ENCODE measurements at regions not wholly inside any gene's neighbourhood (a gene's known extent, or its start where the extent isn't known, plus 50 kb on each side); places are given as distances from the start of the nearest gene placed in this dataset.

GRCh38 chr2:37776487-37776886, 105.0 kb upstream of the CDC42EP3 start:
- ATAC-seq (no peak), DNase-seq (no peak)
- H3K36me3 ChIP-seq, result no peaks in the 10 kb centered on the region
- intact Hi-C loops (cut with DNase I), result loop anchor here in 1 of 10 donors (10.0 kb wide), 1 partner anchor 102 kb away; the partner anchor contains the start of gene CDC42EP3
- no peaks in the 10 kb centered on the region for H3K9me3 ChIP-seq
- TF ChIP-seq CTCF (IDR thresholded peaks at IDR 0.05) (no peak), POLR2A (IDR thresholded peaks at IDR 0.05) (no peak)
- H3K4me3 ChIP-seq, result no peak overlapping the region
- peaks cover 0 to 27% (median 6%) of the 10 kb centered on the region in 12 donors for H3K4me1 ChIP-seq
- WGBS, 4 donors, result 59 to 88% (median 79%) methylated on average over 3 of the region's 3 CpGs
- no peaks in the 10 kb centered on the region for H3K27me3 ChIP-seq
- peak overlapping the region in 1 of 12 donors; percentile 81 for H3K27ac ChIP-seq

GRCh38 chr2:37779139-37779538, 107.7 kb upstream of the CDC42EP3 start:
- no peak for TF ChIP-seq POLR2A (IDR thresholded peaks at IDR 0.05)
- no peak for TF ChIP-seq CTCF (IDR thresholded peaks at IDR 0.05)
- peak overlapping the region in 1 of 12 donors; percentile 81 for H3K27ac ChIP-seq
- H3K27me3 ChIP-seq, result no peaks in the 10 kb centered on the region
- no peak overlapping the region for H3K4me3 ChIP-seq
- H3K36me3 ChIP-seq, result no peaks in the 10 kb centered on the region
- intact Hi-C loops (cut with DNase I), result loop anchor here in 1 of 10 donors (10.0 kb wide), 1 partner anchor 104 kb away; the partner anchor contains the start of gene CDC42EP3
- no peaks in the 10 kb centered on the region for H3K9me3 ChIP-seq
- no peak for ATAC-seq
- WGBS, 4 donors, result 78 to 89% (median 85%) methylated on average over 5 of the region's 5 CpGs
- H3K4me1 ChIP-seq, result peaks cover 0 to 30% (median 4%) of the 10 kb centered on the region in 12 donors
- no peak for DNase-seq

- DNase-seq, result no peak
- Histone ChIP-seq H3K4me3 (no peak overlapping the region), H3K9me3 (no peaks in the 10 kb centered on the region), H3K4me1 (peaks cover 0 to 30% (median 4%) of the 10 kb centered on the region in 12 donors), H3K27ac (peak overlapping the region in 1 of 12 donors; percentile 81), H3K27me3 (no peaks in the 10 kb centered on the region), H3K36me3 (no peaks in the 10 kb centered on the region)
- WGBS, 4 donors, result 94 to 100% (median 96%) methylated on average over 2 of the region's 2 CpGs
- intact Hi-C loops (cut with DNase I), result loop anchor here in 1 of 10 donors (10.0 kb wide), 1 partner anchor 105 kb away; the partner anchor contains the start of gene CDC42EP3
- no peak for ATAC-seq
- TF ChIP-seq POLR2A (IDR thresholded peaks at IDR 0.05), result no peak
- no peak for TF ChIP-seq CTCF (IDR thresholded peaks at IDR 0.05)
Measured at GRCh38 chr2:37779611-37780386, 108.4 kb upstream of the CDC42EP3 start.

GRCh38 chr2:37780387-37780676, 108.9 kb upstream of the CDC42EP3 start:
- H3K4me1 ChIP-seq, result peaks cover 0 to 30% (median 4%) of the 10 kb centered on the region in 12 donors
- H3K9me3 ChIP-seq, result no peaks in the 10 kb centered on the region
- TF ChIP-seq CTCF (IDR thresholded peaks at IDR 0.05) (no peak), POLR2A (IDR thresholded peaks at IDR 0.05) (no peak)
- H3K4me3 ChIP-seq, result no peak overlapping the region
- no peaks in the 10 kb centered on the region for H3K27me3 ChIP-seq
- H3K36me3 ChIP-seq, result no peaks in the 10 kb centered on the region
- ATAC-seq, result no peak
- peak overlapping the region in 1 of 12 donors; percentile 81 for H3K27ac ChIP-seq
- WGBS, 4 donors, result 59 to 91% (median 80%) methylated on average over 2 of the region's 2 CpGs
- no peak for DNase-seq
- intact Hi-C loops (cut with DNase I), result no loop called here
